ENCODE measurements at regions not wholly inside any gene's neighbourhood (a gene's known extent, or its start where the extent isn't known, plus 50 kb on each side); places are given as distances from the start of the nearest gene placed in this dataset.
"Not testable (repeated sequence)": the region's sequence is repeated elsewhere in the genome, so short reads cannot be mapped to it uniquely, and the experiment has no call there.

- TF ChIP-seq CTCF, POLR2AphosphoS5 (IDR thresholded peaks at IDR 0.05): not testable (repeated sequence)
Observed at GRCh38 chr20:30556797-30557196, 700.7 kb upstream of the DEFB115 start.
